Muscle layer of colon (tissue), 2 donors: ENCODE measurements at regions not wholly inside any gene's neighbourhood (a gene's known extent, or its start where the extent isn't known, plus 50 kb on each side); places are given as distances from the start of the nearest gene placed in this dataset.

Source experiments
- H3K27ac ChIP-seq: one replicate; pipeline ENCODE4 v1.7.0; 2013; ENCODE audit warnings: low read depth, mild to moderate bottlenecking, low read length, moderate library complexity
- H3K27me3 ChIP-seq, 2 donors: one replicate each; pipeline ENCODE4 v1.7.0; 2013; ENCODE audit warnings: low read length in 2 of 2, mild to moderate bottlenecking in 2 of 2; ENCODE audit not compliant: insufficient read depth in 2 of 2, control insufficient read depth in 1 of 2
- H3K36me3 ChIP-seq: one replicate; pipeline ENCODE4 v1.7.0; 2013; ENCODE audit warnings: mild to moderate bottlenecking, low read length; ENCODE audit not compliant: insufficient read depth
- H3K4me1 ChIP-seq: one replicate; pipeline ENCODE4 v1.7.0; 2013; ENCODE audit warnings: mild to moderate bottlenecking, low read length; ENCODE audit not compliant: insufficient read depth
- H3K4me3 ChIP-seq, 2 donors: one replicate each; pipeline ENCODE4 v1.7.0; 2013; ENCODE audit warnings: low read length in 2 of 2, low read depth in 1 of 2, mild to moderate bottlenecking in 1 of 2, moderate library complexity in 1 of 2
- H3K9ac ChIP-seq: one replicate; pipeline ENCODE4 v1.7.0; 2013; ENCODE audit warnings: low read length
- H3K9me3 ChIP-seq: one replicate; pipeline ENCODE4 v1.7.0; 2013; ENCODE audit warnings: mild to moderate bottlenecking, low read length
- donor health status: abdominal sarcoma.
- donor health status: Adenocarcinoma of cecum.

GRCh38 chr5:143887903-143888665, 76.1 kb downstream of the HMHB1 start:
- Histone ChIP-seq H3K27me3 (no peaks in the 10 kb centered on the region), H3K27ac (no peak overlapping the region), H3K9me3 (no peaks in the 10 kb centered on the region), H3K36me3 (no peaks in the 10 kb centered on the region), H3K4me1 (peaks cover 53% of the 10 kb centered on the region), H3K9ac (no peak overlapping the region), H3K4me3 (no peak overlapping the region)

- H3K9ac ChIP-seq, result no peak overlapping the region
- H3K27ac ChIP-seq, result no peak overlapping the region
- peaks cover 59% of the 10 kb centered on the region for H3K4me1 ChIP-seq
- H3K27me3 ChIP-seq, result no peaks in the 10 kb centered on the region
- no peak overlapping the region for H3K4me3 ChIP-seq
- H3K9me3 ChIP-seq, result no peaks in the 10 kb centered on the region
- no peaks in the 10 kb centered on the region for H3K36me3 ChIP-seq
Observed at GRCh38 chr5:143888912-143889311, 77.0 kb downstream of the HMHB1 start.

GRCh38 chr5:143889986-143890385, 78.0 kb downstream of the HMHB1 start:
- Histone ChIP-seq H3K36me3 (no peaks in the 10 kb centered on the region), H3K9ac (no peak overlapping the region), H3K4me3 (no peak overlapping the region), H3K27me3 (no peaks in the 10 kb centered on the region), H3K4me1 (peaks cover 59% of the 10 kb centered on the region), H3K27ac (no peak overlapping the region), H3K9me3 (no peaks in the 10 kb centered on the region)

GRCh38 chr5:143890487-143890886, 78.5 kb downstream of the HMHB1 start:
- Histone ChIP-seq H3K27ac (no peak overlapping the region), H3K4me3 (no peak overlapping the region), H3K9ac (no peak overlapping the region), H3K27me3 (no peaks in the 10 kb centered on the region), H3K9me3 (no peaks in the 10 kb centered on the region), H3K36me3 (no peaks in the 10 kb centered on the region), H3K4me1 (peaks cover 59% of the 10 kb centered on the region)

- Histone ChIP-seq H3K9ac (no peak overlapping the region), H3K36me3 (no peaks in the 10 kb centered on the region), H3K4me1 (peaks cover 43% of the 10 kb centered on the region), H3K27ac (no peak overlapping the region), H3K27me3 (no peaks in the 10 kb centered on the region), H3K4me3 (no peak overlapping the region), H3K9me3 (no peaks in the 10 kb centered on the region)
Observed at GRCh38 chr5:143892271-143892670, 80.3 kb downstream of the HMHB1 start.

GRCh38 chr5:143892908-143893307, 80.9 kb downstream of the HMHB1 start:
- H3K9ac ChIP-seq, result no peak overlapping the region
- no peak overlapping the region for H3K4me3 ChIP-seq
- H3K4me1 ChIP-seq, result peaks cover 37% of the 10 kb centered on the region
- H3K27me3 ChIP-seq, result no peaks in the 10 kb centered on the region
- H3K36me3 ChIP-seq, result no peaks in the 10 kb centered on the region
- H3K9me3 ChIP-seq, result no peaks in the 10 kb centered on the region
- H3K27ac ChIP-seq, result no peak overlapping the region

GRCh38 chr5:143893638-143894037, 81.7 kb downstream of the HMHB1 start:
- no peaks in the 10 kb centered on the region for H3K9me3 ChIP-seq
- peaks cover 29% of the 10 kb centered on the region for H3K4me1 ChIP-seq
- no peak overlapping the region for H3K9ac ChIP-seq
- H3K4me3 ChIP-seq, result no peak overlapping the region
- no peak overlapping the region for H3K27ac ChIP-seq
- H3K36me3 ChIP-seq, result no peaks in the 10 kb centered on the region
- H3K27me3 ChIP-seq, result no peaks in the 10 kb centered on the region

- peaks cover 19% of the 10 kb centered on the region for H3K4me1 ChIP-seq
- no peak overlapping the region for H3K9ac ChIP-seq
- H3K27me3 ChIP-seq, result no peaks in the 10 kb centered on the region
- H3K36me3 ChIP-seq, result no peaks in the 10 kb centered on the region
- H3K27ac ChIP-seq, result no peak overlapping the region
- no peaks in the 10 kb centered on the region for H3K9me3 ChIP-seq
- H3K4me3 ChIP-seq, result no peak overlapping the region
Observed at GRCh38 chr5:143896516-143896915, 84.6 kb downstream of the HMHB1 start.

- H3K9me3 ChIP-seq, result no peaks in the 10 kb centered on the region
- no peak overlapping the region for H3K9ac ChIP-seq
- H3K27ac ChIP-seq, result no peak overlapping the region
- H3K27me3 ChIP-seq, result no peaks in the 10 kb centered on the region
- H3K4me3 ChIP-seq, result no peak overlapping the region
- peaks cover 17% of the 10 kb centered on the region for H3K4me1 ChIP-seq
- H3K36me3 ChIP-seq, result no peaks in the 10 kb centered on the region
Observed at GRCh38 chr5:143896966-143897365, 85.0 kb downstream of the HMHB1 start.

- peaks cover 3% of the 10 kb centered on the region for H3K4me1 ChIP-seq
- H3K4me3 ChIP-seq, result no peak overlapping the region
- H3K9ac ChIP-seq, result no peak overlapping the region
- H3K9me3 ChIP-seq, result no peaks in the 10 kb centered on the region
- no peak overlapping the region for H3K27ac ChIP-seq
- no peaks in the 10 kb centered on the region for H3K27me3 ChIP-seq
- H3K36me3 ChIP-seq, result no peaks in the 10 kb centered on the region
Observed at GRCh38 chr5:143898381-143898780, 86.4 kb downstream of the HMHB1 start.

GRCh38 chr5:143898916-143899591, 87.1 kb downstream of the HMHB1 start:
- Histone ChIP-seq H3K36me3 (no peaks in the 10 kb centered on the region), H3K9ac (no peak overlapping the region), H3K27me3 (no peaks in the 10 kb centered on the region), H3K4me1 (no peaks in the 10 kb centered on the region), H3K27ac (no peak overlapping the region), H3K9me3 (no peaks in the 10 kb centered on the region), H3K4me3 (no peak overlapping the region)

GRCh38 chr5:143908959-143909358, 97.0 kb downstream of the HMHB1 start:
- Histone ChIP-seq H3K9me3 (no peaks in the 10 kb centered on the region), H3K9ac (no peak overlapping the region), H3K4me1 (no peaks in the 10 kb centered on the region), H3K27ac (no peak overlapping the region), H3K4me3 (no peak overlapping the region), H3K36me3 (no peaks in the 10 kb centered on the region), H3K27me3 (no peaks in the 10 kb centered on the region)
